H1 (cell line): ENCODE measurements at regions not wholly inside any gene's neighbourhood (a gene's known extent, or its start where the extent isn't known, plus 50 kb on each side); places are given as distances from the start of the nearest gene placed in this dataset.

ENCODE experiments used
- CTCF ChIA-PET: fragments of 300-600 bp; sonication (Branson Sonifier 250); formaldehyde crosslinking; loops from one replicate; lab custom pipeline; 2021; ENCODE audit not compliant: partially characterized antibody; lab: Charles Lee
- POLR2A ChIA-PET: fragments of 300-600 bp; sonication (Branson Sonifier 250); formaldehyde crosslinking; loops from one replicate; lab custom pipeline; 2021; ENCODE audit warnings: inconsistent platforms; ENCODE audit not compliant: partially characterized antibody; lab: Charles Lee
- DNase-seq, 2 experiments: peaks; one replicate each; pipeline versions ENCODE4 v3.0.0 to v3.0.0-alpha.2; 2010 to 2022; ENCODE audit warnings: low spot score in 2 of 2, low read depth in 1 of 2, mixed read lengths in 1 of 2
- FAIRE-seq: peaks from 2 replicates; lab custom pipeline; 2011; peaks lifted over from hg19 to GRCh38; lab: Jason Lieb, UNC
- H2AFZ ChIP-seq: 2 replicates; pipeline ENCODE4 v1.8.1; 2012; ENCODE audit warnings: low read length, inconsistent platforms
- H2AK5ac ChIP-seq: 2 replicates; pipeline ENCODE4 v1.6.1; 2013; ENCODE audit warnings: low read depth, low read length
- H2BK120ac ChIP-seq: replicated peaks from 2 replicates; pipeline ENCODE3; 2013; ENCODE audit warnings: low read depth, low read length, inconsistent platforms
- H2BK12ac ChIP-seq: 2 replicates; pipeline ENCODE4 v1.6.1; 2013; ENCODE audit warnings: low read depth, low read length
- H2BK15ac ChIP-seq: 2 replicates; pipeline ENCODE4 v1.6.1; 2013; ENCODE audit warnings: low read length
- H2BK20ac ChIP-seq: 2 replicates; pipeline ENCODE4 v1.6.1; 2013; ENCODE audit warnings: low read length
- H2BK5ac ChIP-seq: 2 replicates; pipeline ENCODE4 v1.6.1; 2013; ENCODE audit warnings: low read depth, low read length
- H3K14ac ChIP-seq: 2 replicates; pipeline ENCODE4 v1.6.1; 2013; ENCODE audit warnings: inconsistent platforms; ENCODE audit not compliant: insufficient read length
- H3K18ac ChIP-seq: 2 replicates; pipeline ENCODE4 v1.6.1; 2013; ENCODE audit warnings: low read length; ENCODE audit errors: extremely low read depth
- H3K23ac ChIP-seq: 2 replicates; pipeline ENCODE4 v1.6.1; 2013; ENCODE audit warnings: inconsistent platforms; ENCODE audit not compliant: insufficient read length
- H3K23me2 ChIP-seq: 2 replicates; pipeline ENCODE4 v1.6.1; 2013; ENCODE audit warnings: low read depth, low read length
- H3K27ac ChIP-seq: 2 replicates; pipeline ENCODE4 v1.6.1; 2011; ENCODE audit warnings: low read depth, low read length, inconsistent platforms
- H3K27me3 ChIP-seq, 4 experiments: replicated peaks in 1 of 4; 1 replicate in 1 of 4; 2 replicates in 3 of 4; pipeline versions ENCODE4 v1.6.1 to v1.8.1; 2011 to 2013; ENCODE audit warnings: low read length in 3 of 4, mild to moderate bottlenecking in 3 of 4, inconsistent platforms in 2 of 4, mixed read lengths in 2 of 4, moderate library complexity in 1 of 4; ENCODE audit not compliant: control insufficient read depth in 3 of 4, insufficient read depth in 3 of 4; ENCODE audit errors: extremely low read depth in 1 of 4
- H3K36me3 ChIP-seq, 4 experiments: 2 replicates each; pipeline versions ENCODE4 v1.6.1 to v1.8.1; 2011 to 2013; ENCODE audit warnings: mild to moderate bottlenecking in 4 of 4, low read length in 3 of 4, moderate library complexity in 2 of 4, control low read depth in 1 of 4, inconsistent platforms in 1 of 4; ENCODE audit not compliant: insufficient read depth in 4 of 4, control insufficient read depth in 2 of 4
- H3K4ac ChIP-seq: replicated peaks from 2 replicates; pipeline ENCODE3; 2013; ENCODE audit warnings: low read length, low read depth, mixed read lengths, inconsistent platforms; ENCODE audit not compliant: insufficient read length
- H3K4me1 ChIP-seq, 4 experiments: replicated peaks in 1 of 4; 1 replicate in 1 of 4; 2 replicates in 3 of 4; pipeline versions ENCODE4 v1.6.1 to v1.8.1; 2011 to 2013; ENCODE audit warnings: low read length in 3 of 4, inconsistent platforms in 2 of 4, mixed read lengths in 1 of 4; ENCODE audit not compliant: insufficient read depth in 4 of 4, control insufficient read depth in 3 of 4
- H3K4me2 ChIP-seq, 2 experiments: 2 replicates each; pipeline versions ENCODE4 v1.6.1 to v1.8.1; 2011 to 2013; ENCODE audit warnings: low read depth in 2 of 2, low read length in 2 of 2, control low read depth in 1 of 2, inconsistent platforms in 1 of 2, mild to moderate bottlenecking in 1 of 2; ENCODE audit not compliant: insufficient read depth in 1 of 2
- H3K4me3 ChIP-seq, 4 experiments: fragments of 200-600, 300-600 bp in 1 of 4; sonication (generic), shearing (Covaris generic), sonication (Bioruptor Twin) in 1 of 4; 2 replicates each; pipeline versions ENCODE4 v1.5.1 to v1.8.1; 2011 to 2016; ENCODE audit warnings: low read length in 4 of 4, low read depth in 3 of 4, control low read depth in 2 of 4, inconsistent platforms in 2 of 4, mild to moderate bottlenecking in 2 of 4, mixed read lengths in 1 of 4, moderate library complexity in 1 of 4; ENCODE audit not compliant: insufficient read depth in 2 of 4; ENCODE audit errors: extremely low read depth in 1 of 4
- H3K56ac ChIP-seq: replicated peaks from 2 replicates; pipeline ENCODE3; 2013; ENCODE audit warnings: low read depth, mild to moderate bottlenecking, mixed read lengths, low read length, inconsistent platforms; ENCODE audit not compliant: insufficient read length
- H3K79me1 ChIP-seq: 2 replicates; pipeline ENCODE4 v1.6.1; 2013; ENCODE audit warnings: low read depth, low read length, control low read depth
- H3K79me2 ChIP-seq, 2 experiments: 2 replicates each; pipeline versions ENCODE4 v1.6.1 to v1.8.1; 2012 to 2013; ENCODE audit warnings: low read length in 2 of 2, mild to moderate bottlenecking in 2 of 2, inconsistent platforms in 1 of 2; ENCODE audit not compliant: insufficient read depth in 2 of 2, control insufficient read depth in 1 of 2
- H3K9ac ChIP-seq, 4 experiments: replicated peaks in 1 of 4; 1 replicate in 1 of 4; 2 replicates in 3 of 4; pipeline versions ENCODE4 v1.6.1 to v1.8.1; 2011 to 2013; ENCODE audit warnings: low read depth in 3 of 4, low read length in 3 of 4, control low read depth in 2 of 4, mild to moderate bottlenecking in 2 of 4, moderate library complexity in 2 of 4, inconsistent platforms in 1 of 4; ENCODE audit errors: extremely low read depth in 1 of 4
- H3K9me3 ChIP-seq, 2 experiments: 2 replicates each; pipeline versions ENCODE4 v1.6.1 to v1.8.1; 2012 to 2013; ENCODE audit warnings: mild to moderate bottlenecking in 2 of 2, moderate library complexity in 2 of 2, control low read depth in 1 of 2, inconsistent platforms in 1 of 2, low read depth in 1 of 2, low read length in 1 of 2, mixed read lengths in 1 of 2; ENCODE audit not compliant: insufficient read depth in 2 of 2
- H4K20me1 ChIP-seq, 2 experiments: replicated peaks in 1 of 2; 2 replicates each; pipeline versions ENCODE3 to v1.8.1; 2011 to 2013; ENCODE audit warnings: inconsistent platforms in 2 of 2, low read length in 2 of 2, mild to moderate bottlenecking in 1 of 2; ENCODE audit not compliant: insufficient read depth in 2 of 2, control insufficient read depth in 1 of 2
- H4K5ac ChIP-seq: 2 replicates; pipeline ENCODE4 v1.6.1; 2013; ENCODE audit warnings: low read length, low read depth, mixed read lengths, inconsistent platforms; ENCODE audit not compliant: insufficient read length
- H4K8ac ChIP-seq: 2 replicates; pipeline ENCODE4 v1.8.0; 2013; ENCODE audit warnings: mild to moderate bottlenecking, moderate library complexity, low read length, inconsistent platforms; ENCODE audit not compliant: insufficient read depth; ENCODE audit errors: extremely low read depth
- H4K91ac ChIP-seq: replicated peaks from 2 replicates; pipeline ENCODE3; 2013; ENCODE audit warnings: low read length, mixed read lengths, inconsistent platforms; ENCODE audit not compliant: insufficient read length
- BCL11A ChIP-seq, 2 experiments: IDR thresholded peaks; one replicate each; pipeline ENCODE4 v1.6.1; 2011; ENCODE audit warnings: low read depth in 2 of 2, low read length in 2 of 2, mild to moderate bottlenecking in 2 of 2
- CREB1 ChIP-seq: IDR thresholded peaks from 2 replicates; pipeline ENCODE4 v1.6.1; 2012; ENCODE audit warnings: inconsistent platforms
- E2F6 ChIP-seq: IDR thresholded peaks from 2 replicates; pipeline ENCODE4 v1.6.1; 2012; ENCODE audit warnings: inconsistent platforms
- EGR1 ChIP-seq: IDR thresholded peaks from 2 replicates; pipeline ENCODE4 v1.6.1; 2011; ENCODE audit warnings: low read depth, low read length, borderline replicate concordance
- HDAC2 ChIP-seq, 2 experiments: fragments of 300-600 bp in 1 of 2; sonication (generic) in 1 of 2; IDR thresholded peaks; 2 replicates each; pipeline ENCODE4 v1.6.1; 2011 to 2012; ENCODE audit warnings: low read depth in 2 of 2, low read length in 2 of 2, mild to moderate bottlenecking in 2 of 2, moderate library complexity in 2 of 2, borderline replicate concordance in 1 of 2, inconsistent platforms in 1 of 2
- HDAC6 ChIP-seq: IDR thresholded peaks from one replicate; pipeline ENCODE4 v1.7.1; 2012; ENCODE audit warnings: low read depth, mild to moderate bottlenecking, inconsistent platforms, low read length, moderate library complexity
- KDM1A ChIP-seq: fragments of 200-600, 300-600 bp; sonication (generic); IDR thresholded peaks from 2 replicates; pipeline ENCODE4 v1.7.1; 2016; ENCODE audit warnings: mild to moderate bottlenecking, low read length, borderline replicate concordance
- RAD21 ChIP-seq, 2 experiments: IDR thresholded peaks in 1 of 2; conservative IDR thresholded peaks in 1 of 2; 2 replicates each; pipeline ENCODE4 v1.6.1; 2011; ENCODE audit warnings: low read depth in 2 of 2, low read length in 2 of 2, improper control_type of control experiment in 1 of 2, inconsistent platforms in 1 of 2, mild to moderate bottlenecking in 1 of 2, moderate library complexity in 1 of 2
- RNF2 ChIP-seq: fragments of 200-900, 300-1000 bp; sonication (generic); IDR thresholded peaks from 2 replicates; pipeline ENCODE4 v1.7.1; 2016; ENCODE audit warnings: borderline replicate concordance, low read depth, mild to moderate bottlenecking, antibody characterized with exemption, low read length; ENCODE audit not compliant: poor library complexity, severe bottlenecking; ENCODE audit errors: missing control alignments
- SRF ChIP-seq: IDR thresholded peaks from 2 replicates; pipeline ENCODE4 v1.6.1; 2011; ENCODE audit warnings: mild to moderate bottlenecking, low read depth, low read length, moderate library complexity
- TAF1 ChIP-seq: IDR thresholded peaks from 2 replicates; pipeline ENCODE4 v1.6.1; 2011; ENCODE audit warnings: mild to moderate bottlenecking, low read depth, low read length
- TBP ChIP-seq: IDR thresholded peaks from 2 replicates; pipeline ENCODE4 v1.6.1; 2011; ENCODE audit warnings: low read depth, low read length, improper control_type of control experiment
- YY1 ChIP-seq: IDR thresholded peaks from 2 replicates; pipeline ENCODE4 v1.6.1; 2011; ENCODE audit warnings: low read depth, mild to moderate bottlenecking, low read length
- WGBS, 2 experiments: shearing (Covaris generic) in 1 of 2; methylation state at CpG; one replicate each; pipeline versions ENCODE4 v1.1.6 to v1.1.7; 2013 to 2015; ENCODE audit warnings: low lambda C conversion rate in 2 of 2, mixed read lengths in 2 of 2, inconsistent platforms in 1 of 2, low coverage in 1 of 2, missing lambda C conversion rate in 1 of 2; ENCODE audit not compliant: insufficient replicate concordance in 2 of 2, insufficient coverage in 1 of 2, insufficient read length in 1 of 2; ENCODE audit errors: extremely low coverage in 1 of 2, missing lambda C conversion rate in 1 of 2; 5-methylcytosine and 5-hydroxymethylcytosine counted together

DNA sequence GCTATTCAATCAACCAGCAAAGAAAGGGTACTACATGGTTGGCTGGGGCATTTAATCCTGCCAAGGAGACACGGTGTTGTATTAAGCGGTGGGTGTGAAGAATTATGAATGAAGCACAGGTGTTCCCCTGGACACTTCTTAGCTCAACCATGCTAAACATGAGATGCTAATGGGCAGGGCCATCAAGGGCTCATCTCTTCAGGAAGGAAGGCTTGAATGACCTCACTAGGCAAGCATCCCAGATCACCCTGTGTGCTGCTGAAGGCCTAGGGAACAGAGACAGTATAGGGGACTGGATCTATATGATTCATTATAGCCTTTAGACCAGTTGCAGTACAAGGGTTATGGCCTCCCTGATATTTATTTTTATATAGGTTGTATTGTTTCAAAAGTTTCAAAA lies 221.3 kb upstream of the SLCO3A1 start:
- H3K4me3 ChIP-seq: no peak overlapping the region
- H3K4ac ChIP-seq: no peak overlapping the region
- H2BK15ac ChIP-seq: no peak overlapping the region
- H4K91ac ChIP-seq: no peak overlapping the region
- no peaks in the 10 kb centered on the region for H3K27me3 ChIP-seq
- CTCF ChIA-PET: no interaction called here
- FAIRE-seq: no peak
- no peak overlapping the region for H2BK20ac ChIP-seq
- no peak overlapping the region for H2AK5ac ChIP-seq
- DNase-seq: no peak
- TF ChIP-seq KDM1A: no peak
- no peak for TF ChIP-seq E2F6
- TF ChIP-seq SRF: no peak
- no peak for TF ChIP-seq TBP
- no peak for TF ChIP-seq EGR1
- no peak for TF ChIP-seq CREB1
- no peak for TF ChIP-seq HDAC2 (IDR thresholded peaks at IDR 0.05; ENCODE audit: borderline replicate concordance in 1 of 2, low read depth in 2 of 2, low read length in 2 of 2)
- TF ChIP-seq RAD21 (IDR thresholded peaks at IDR 0.05 in 1 of 2, conservative IDR thresholded peaks at IDR 0.05 in 1 of 2; ENCODE audit: low read depth in 2 of 2, low read length in 2 of 2): no peak
- no peak for TF ChIP-seq RNF2
- TF ChIP-seq HDAC6: no peak
- TF ChIP-seq TAF1: no peak
- no peak for TF ChIP-seq YY1
- no peak for TF ChIP-seq BCL11A (IDR thresholded peaks at IDR 0.05; ENCODE audit: low read depth in 2 of 2, low read length in 2 of 2)
- H3K23me2 ChIP-seq: no peaks in the 10 kb centered on the region
- H3K9ac ChIP-seq: no peak overlapping the region
- POLR2A ChIA-PET: no interaction called here
- H3K14ac ChIP-seq: no peak overlapping the region
- no peak overlapping the region for H4K5ac ChIP-seq
- H3K79me2 ChIP-seq: no peaks in the 10 kb centered on the region
- H2AFZ ChIP-seq: no peak overlapping the region; the same call in 1 of the 2 replicates
- no peak overlapping the region for H3K23ac ChIP-seq
- H4K20me1 ChIP-seq: no peaks in the 10 kb centered on the region
- H3K4me1 ChIP-seq: no peaks in the 10 kb centered on the region
- no peak overlapping the region for H3K4me2 ChIP-seq
- H3K56ac ChIP-seq: no peak overlapping the region
- no peaks in the 10 kb centered on the region; the same call in 1 of the 2 replicates for H3K79me1 ChIP-seq
- no peak overlapping the region for H3K27ac ChIP-seq
- H2BK120ac ChIP-seq: no peak overlapping the region
- H3K36me3 ChIP-seq: no peaks in the 10 kb centered on the region
- 83% methylated on average over 2 of the region's 2 CpGs; no CpG with 5 or more reads in 1 of the 2 experiments for WGBS, 2 experiments
- H2BK12ac ChIP-seq: no peak overlapping the region
- H2BK5ac ChIP-seq: no peak overlapping the region
- no peak overlapping the region for H3K18ac ChIP-seq
- H4K8ac ChIP-seq: no peak overlapping the region
- no peaks in the 10 kb centered on the region for H3K9me3 ChIP-seq
